GM12878 (cell line): ENCODE measurements at regions not wholly inside any gene's neighbourhood (a gene's known extent, or its start where the extent isn't known, plus 50 kb on each side); places are given as distances from the start of the nearest gene placed in this dataset.

Experiments
- ATAC-seq: fragments of 200-7000 bp; cut with Tn5 transposase; 3 replicates; pipeline ENCODE4 v1.9.1; 2020; ENCODE audit warnings: mild to moderate bottlenecking, moderate library complexity
- BruUV-seq: library from RNA; stranded (reverse); fragments of 400-500 nt; replicated peaks from 2 replicates; lab custom pipeline; 2021; lab: Mats Ljungman, UMichigan
- CTCF ChIA-PET: fragments of 300-600 bp; sonication (Branson Sonifier 250); formaldehyde crosslinking; extraction: SDS; loops from one replicate; lab custom pipeline; 2021; ENCODE audit warnings: inconsistent platforms; lab: Yijun Ruan, JAX
- POLR2A ChIA-PET: fragments of 350-600 bp; formaldehyde crosslinking; extraction: SDS; loops from one replicate; lab custom pipeline; 2021; ENCODE audit warnings: inconsistent platforms; lab: Charles Lee
- RAD21 ChIA-PET: fragments of 300-600 bp; sonication (Branson Sonifier 250); formaldehyde crosslinking; loops from one replicate; lab custom pipeline; 2023; ENCODE audit warnings: antibody characterized with exemption; ENCODE audit not compliant: unreplicated experiment; lab: Charles Lee
- SMC1A ChIA-PET: fragments of 300-600 bp; sonication (Branson Sonifier 250); formaldehyde crosslinking; loops from one replicate; lab custom pipeline; 2023; ENCODE audit not compliant: unreplicated experiment, uncharacterized antibody; lab: Charles Lee
- DNase-seq: peaks from one replicate; pipeline ENCODE4 v3.0.0-alpha.2; 2011; ENCODE audit warnings: low read depth, low spot score
- FAIRE-seq: peaks from 3 replicates; lab custom pipeline; 2011; peaks lifted over from hg19 to GRCh38; lab: Jason Lieb, UNC
- H2AFZ ChIP-seq: 2 replicates; pipeline ENCODE4 v1.6.0; 2011; ENCODE audit warnings: low read depth, low read length, control low read depth; ENCODE audit not compliant: control insufficient read depth
- H3K27ac ChIP-seq: 2 replicates; pipeline ENCODE4 v1.5.1; 2011; ENCODE audit warnings: control low read depth; ENCODE audit not compliant: control insufficient read depth, insufficient read depth
- H3K27me3 ChIP-seq, 2 experiments: replicated peaks in 1 of 2; 2 replicates each; pipeline versions ENCODE4 v1.6.0 to v1.6.1; 2011; ENCODE audit warnings: low read length in 1 of 2; ENCODE audit not compliant: control insufficient read depth in 2 of 2, insufficient read depth in 2 of 2
- H3K36me3 ChIP-seq, 2 experiments: 2 replicates each; pipeline ENCODE4 v1.5.1; 2011; ENCODE audit warnings: low read length in 1 of 2; ENCODE audit not compliant: control insufficient read depth in 2 of 2, insufficient read depth in 2 of 2
- H3K4me1 ChIP-seq: 2 replicates; pipeline ENCODE4 v1.6.1; 2011; ENCODE audit warnings: mild to moderate bottlenecking, low read length, moderate library complexity, mixed read lengths; ENCODE audit not compliant: control insufficient read depth, insufficient read depth
- H3K4me2 ChIP-seq: 2 replicates; pipeline ENCODE4 v1.6.0; 2011; ENCODE audit warnings: control low read depth; ENCODE audit not compliant: control insufficient read depth, insufficient read depth
- H3K4me3 ChIP-seq: fragments of 200-600 bp; sonication (generic); 2 replicates; pipeline ENCODE4 v1.5.1; 2016
- H3K79me2 ChIP-seq: 2 replicates; pipeline ENCODE4 v1.6.0; 2011; ENCODE audit warnings: low read length; ENCODE audit not compliant: control insufficient read depth, insufficient read depth
- H3K9ac ChIP-seq: 2 replicates; pipeline ENCODE4 v1.8.0; 2011; ENCODE audit warnings: low read length, control low read depth, mixed read lengths; ENCODE audit not compliant: control insufficient read depth, insufficient read depth
- H3K9me3 ChIP-seq: replicated peaks from 3 replicates; pipeline ENCODE4 v1.5.1; 2011; ENCODE audit warnings: mild to moderate bottlenecking, low read length; ENCODE audit not compliant: control insufficient read depth, insufficient read depth
- H4K20me1 ChIP-seq: 2 replicates; pipeline ENCODE4 v1.6.0; 2011; ENCODE audit not compliant: control insufficient read depth, insufficient read depth
- CEBPZ ChIP-seq: fragments of 150-350 bp; IDR thresholded peaks from 2 replicates; pipeline ENCODE4 v1.6.1; 2016; ENCODE audit warnings: low read depth, low read length
- CREB1 ChIP-seq: IDR thresholded peaks from 2 replicates; pipeline ENCODE4 v1.6.1; 2012; ENCODE audit warnings: low read depth, mild to moderate bottlenecking, inconsistent platforms
- HDGF ChIP-seq: fragments of 450-650 bp; IDR thresholded peaks from 2 replicates; pipeline ENCODE4 v1.6.1; 2016; ENCODE audit warnings: antibody characterized with exemption
- RAD21 ChIP-seq: IDR thresholded peaks from 2 replicates; pipeline ENCODE4 v1.6.1; 2011; ENCODE audit warnings: mild to moderate bottlenecking, low read depth, low read length, moderate library complexity; ENCODE audit not compliant: insufficient read depth
- SKIL ChIP-seq: fragments of 450-650 bp; IDR thresholded peaks from 2 replicates; pipeline ENCODE4 v1.6.1; 2017; ENCODE audit warnings: mild to moderate bottlenecking, low read depth, inconsistent platforms; ENCODE audit not compliant: poor library complexity, severe bottlenecking
- TCF7 ChIP-seq: IDR thresholded peaks from 2 replicates; pipeline ENCODE4 v1.6.1; 2014; ENCODE audit warnings: antibody characterized with exemption, borderline replicate concordance
- WRNIP1 ChIP-seq: IDR thresholded peaks from 2 replicates; pipeline ENCODE4 v1.6.1; 2011; ENCODE audit warnings: low read depth, low read length, improper control_type of control experiment, borderline replicate concordance
- ZBED1 ChIP-seq: IDR thresholded peaks from 2 replicates; pipeline ENCODE4 v1.6.1; 2016; ENCODE audit warnings: borderline replicate concordance
- ZBTB4 ChIP-seq: fragments of 450-650 bp; formaldehyde crosslinking; IDR thresholded peaks from 2 replicates; pipeline ENCODE4 v1.4.0; 2022; ENCODE audit warnings: mild to moderate bottlenecking, moderate library complexity
- in situ Hi-C: fragments of 300-500 bp; cut with MboI; formaldehyde crosslinking; loops from 9 replicates; pipeline ENCODE4 v1.14.3; 2018; ENCODE audit warnings: mixed read lengths
- intact Hi-C: fragments of 100-400 bp; cut with micrococcal nuclease; formaldehyde crosslinking; loops from one replicate; pipeline ENCODE4 v1.14.2; 2022; ENCODE audit not compliant: unreplicated experiment

DNA sequence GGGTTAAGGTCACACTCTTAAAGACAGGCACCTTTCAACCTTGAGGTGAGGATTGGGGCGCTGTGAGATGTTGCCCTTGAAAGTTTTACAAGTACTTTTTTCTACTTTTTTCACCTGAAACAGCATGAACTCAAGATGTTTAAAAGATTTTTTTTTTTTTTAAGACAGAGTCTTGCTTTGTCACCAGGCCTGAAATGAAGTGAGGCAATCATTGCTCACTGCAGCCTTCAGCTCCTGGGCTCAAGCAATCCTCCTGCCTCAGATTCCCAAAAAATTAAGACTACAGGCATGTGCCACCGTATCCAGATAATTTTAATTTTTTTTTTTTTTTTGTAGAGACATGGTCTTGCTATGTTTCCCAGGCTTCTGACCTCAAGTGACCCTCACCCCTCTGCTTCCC lies 243.9 kb downstream of the DIO2 start (continued):
- no peak for TF ChIP-seq WRNIP1
- no peak for TF ChIP-seq HDGF
- no peak for TF ChIP-seq CREB1
- TF ChIP-seq TCF7, result no peak
- no peak for TF ChIP-seq RAD21
- no peak for TF ChIP-seq ZBED1
- TF ChIP-seq, all 136 proteins: peak for 0

DNA sequence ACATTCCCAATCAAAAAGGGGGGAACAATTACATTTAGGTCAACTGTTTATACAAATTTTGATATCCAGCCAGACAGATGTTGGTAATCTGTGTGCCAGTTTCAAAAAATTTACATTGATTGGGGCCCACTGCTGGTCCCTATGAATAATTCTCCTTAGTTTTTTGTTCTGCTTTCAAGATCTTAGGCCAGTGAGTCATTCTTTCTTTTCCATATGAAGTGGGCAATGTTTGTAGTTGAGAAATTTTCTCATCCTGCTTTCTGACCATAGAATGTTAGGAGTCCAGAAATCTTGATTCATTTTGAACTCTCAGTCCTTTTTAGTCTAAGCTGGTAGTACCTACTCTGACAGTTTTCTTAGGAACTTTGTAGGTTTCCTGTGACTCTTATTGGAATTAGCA lies 244.3 kb downstream of the DIO2 start:
- no peaks in the 10 kb centered on the region for H3K36me3 ChIP-seq
- H3K9me3 ChIP-seq, result no peaks in the 10 kb centered on the region
- H3K4me3 ChIP-seq, result no peak overlapping the region
- H2AFZ ChIP-seq, result no peak overlapping the region
- H3K27ac ChIP-seq, result no peak overlapping the region
- FAIRE-seq, result no peak
- ATAC-seq, result no peak
- TF ChIP-seq SKIL, result no peak
- TF ChIP-seq ZBTB4 (CRISPR knock-in tag), result no peak
- TF ChIP-seq CEBPZ, result no peak
- CTCF ChIA-PET, result no interaction called here
- BruUV-seq, result no TSS peak
- H3K4me1 ChIP-seq, result no peaks in the 10 kb centered on the region
- in situ Hi-C loops, result no loop called here
- RAD21 ChIA-PET, result no interaction called here
- POLR2A ChIA-PET, result no interaction called here
- H3K4me2 ChIP-seq, result no peak overlapping the region
- DNase-seq, result no peak
- H3K9ac ChIP-seq, result no peak overlapping the region
- intact Hi-C loops, result no loop called here
- SMC1A ChIA-PET, result no interaction called here
- no peaks in the 10 kb centered on the region for H3K27me3 ChIP-seq
- no peaks in the 10 kb centered on the region for H3K79me2 ChIP-seq
- no peaks in the 10 kb centered on the region for H4K20me1 ChIP-seq
